CD14-positive monocyte (primary cell): ENCODE measurements at regions not wholly inside any gene's neighbourhood (a gene's known extent, or its start where the extent isn't known, plus 50 kb on each side); places are given as distances from the start of the nearest gene placed in this dataset.

Experiments used
- DNase-seq, 3 donors: peaks; one replicate each; pipeline ENCODE4 v3.0.0-alpha.2; 2011 to 2022
- H2AFZ ChIP-seq: 2 replicates; pipeline ENCODE4 v1.6.0; 2012; ENCODE audit warnings: mild to moderate bottlenecking, low read depth, low read length, inconsistent platforms; ENCODE audit not compliant: insufficient read depth, poor library complexity, severe bottlenecking
- H3K27ac ChIP-seq, 2 donors: 1 replicate in 1 of 2; 2 replicates in 1 of 2; pipeline ENCODE4 v1.5.1; 2012 to 2013; ENCODE audit warnings: low read length in 2 of 2, control low read depth in 1 of 2, inconsistent platforms in 1 of 2, low read depth in 1 of 2, mild to moderate bottlenecking in 1 of 2
- H3K27me3 ChIP-seq, 2 donors: one replicate each; pipeline versions ENCODE4 v1.6.0 to v1.6.1; 2011 to 2013; ENCODE audit warnings: low read length in 2 of 2; ENCODE audit not compliant: control insufficient read depth in 2 of 2, insufficient read depth in 2 of 2
- H3K36me3 ChIP-seq, 2 donors: replicated peaks in 1 of 2; 1 replicate in 1 of 2; 2 replicates in 1 of 2; pipeline versions ENCODE4 v1.5.1 to v1.6.1; 2012 to 2013; ENCODE audit warnings: low read length in 2 of 2, control low read depth in 1 of 2, inconsistent platforms in 1 of 2, mild to moderate bottlenecking in 1 of 2; ENCODE audit not compliant: insufficient read depth in 2 of 2, control insufficient read depth in 1 of 2
- H3K4me1 ChIP-seq, 2 donors: 1 replicate in 1 of 2; 2 replicates in 1 of 2; pipeline versions ENCODE4 v1.5.1 to v1.6.1; 2012 to 2013; ENCODE audit warnings: low read length in 2 of 2, control low read depth in 1 of 2, inconsistent platforms in 1 of 2, mild to moderate bottlenecking in 1 of 2, moderate library complexity in 1 of 2; ENCODE audit not compliant: insufficient read depth in 2 of 2, control insufficient read depth in 1 of 2
- H3K4me2 ChIP-seq: replicated peaks from 2 replicates; pipeline ENCODE3; 2012; ENCODE audit warnings: low read length, moderate library complexity, mild to moderate bottlenecking; ENCODE audit not compliant: poor library complexity, severe bottlenecking; ENCODE audit errors: extremely low read depth
- H3K4me3 ChIP-seq, 3 experiments: fragments of 200-600 bp in 1 of 3; sonication (generic) in 1 of 3; replicated peaks in 1 of 3; 1 replicate in 2 of 3; 2 replicates in 1 of 3; pipeline ENCODE4 v1.5.1; 2011 to 2013; ENCODE audit warnings: low read length in 3 of 3, mild to moderate bottlenecking in 3 of 3, control low read depth in 2 of 3, low read depth in 2 of 3, inconsistent platforms in 1 of 3, moderate library complexity in 1 of 3
- H3K79me2 ChIP-seq: 2 replicates; pipeline ENCODE4 v1.6.0; 2012; ENCODE audit warnings: mild to moderate bottlenecking, control low read depth, inconsistent platforms, low read length, moderate library complexity; ENCODE audit not compliant: insufficient read depth
- H3K9ac ChIP-seq: 2 replicates; pipeline ENCODE4 v1.6.0; 2017; ENCODE audit warnings: low read length, mild to moderate bottlenecking; ENCODE audit not compliant: insufficient read depth, poor library complexity, severe bottlenecking
- H3K9me3 ChIP-seq, 2 donors: replicated peaks in 1 of 2; 1 replicate in 1 of 2; 2 replicates in 1 of 2; pipeline versions ENCODE4 v1.5.1 to v1.6.1; 2012 to 2013; ENCODE audit warnings: low read length in 2 of 2, control low read depth in 1 of 2; ENCODE audit not compliant: control insufficient read depth in 1 of 2, insufficient read depth in 1 of 2
- H4K20me1 ChIP-seq: 2 replicates; pipeline ENCODE4 v1.6.0; 2012; ENCODE audit warnings: mild to moderate bottlenecking, low read length, control low read depth, moderate library complexity; ENCODE audit not compliant: insufficient read depth
- H3K27ac Mint-ChIP-seq, 7 donors: one replicate each; pipeline ENCODE4 v1.8.0; 2020; ENCODE audit warnings: mild to moderate bottlenecking in 7 of 7, mixed read lengths in 7 of 7, moderate library complexity in 6 of 7, inconsistent platforms in 2 of 7
- H3K27me3 Mint-ChIP-seq, 3 donors: one replicate each; pipeline ENCODE4 v1.8.0; 2021 to 2022; ENCODE audit warnings: low read depth in 3 of 3, mild to moderate bottlenecking in 3 of 3, mixed read lengths in 3 of 3, moderate library complexity in 3 of 3, inconsistent platforms in 1 of 3
- H3K36me3 Mint-ChIP-seq, 2 donors: one replicate each; pipeline ENCODE4 v1.8.0; 2020; ENCODE audit warnings: mixed read lengths in 2 of 2, inconsistent platforms in 1 of 2, mild to moderate bottlenecking in 1 of 2
- H3K4me1 Mint-ChIP-seq: one replicate; pipeline ENCODE4 v1.8.0; 2020; ENCODE audit warnings: mild to moderate bottlenecking, mixed read lengths
- H3K4me3 Mint-ChIP-seq, 2 donors: one replicate each; pipeline ENCODE4 v1.8.0; 2020; ENCODE audit warnings: mild to moderate bottlenecking in 2 of 2, mixed read lengths in 2 of 2, moderate library complexity in 1 of 2
- H3K9me3 Mint-ChIP-seq, 7 donors: one replicate each; pipeline ENCODE4 v1.8.0; 2020 to 2022; ENCODE audit warnings: mixed read lengths in 7 of 7, mild to moderate bottlenecking in 6 of 7, moderate library complexity in 6 of 7, inconsistent platforms in 2 of 7
- CTCF ChIP-seq: fragments of 200-600 bp; IDR thresholded peaks from one replicate; pipeline ENCODE4 v1.8.0; 2022; ENCODE audit warnings: antibody characterized with exemption, mild to moderate bottlenecking
- WGBS: methylation state at CpG from one replicate; pipeline ENCODE4 v1.1.5; 2013; ENCODE audit warnings: missing lambda C conversion rate; ENCODE audit not compliant: insufficient coverage; 5-methylcytosine and 5-hydroxymethylcytosine counted together
- intact Hi-C, 2 donors: fragments of 100-400 bp; cut with micrococcal nuclease; formaldehyde crosslinking; loops; one replicate each; pipeline versions ENCODE4 v1.15.0 to v1.15.1; 2023

GRCh38 chr20:17797161-17797560 lies 97.4 kb downstream of the BANF2 start:
- intact Hi-C loops: no loop called here
- Mint-ChIP-seq H3K4me3 (no peak overlapping the region), H3K4me1 (peaks cover 12% of the 10 kb centered on the region), H3K27ac (no peak overlapping the region), H3K9me3 (peaks cover 3 to 12% (median 7%) of the 10 kb centered on the region in 7 donors), H3K36me3 (no peaks in the 10 kb centered on the region), H3K27me3 (no peaks in the 10 kb centered on the region)
- WGBS: no CpG with 5 or more reads among the region's 3 CpGs
- Histone ChIP-seq H3K27me3 (no peaks in the 10 kb centered on the region), H3K4me3 (no peak overlapping the region), H3K36me3 (no peaks in the 10 kb centered on the region), H2AFZ (no peak overlapping the region), H3K4me1 (no peaks in the 10 kb centered on the region), H3K27ac (no peak overlapping the region), H4K20me1 (no peaks in the 10 kb centered on the region), H3K4me2 (no peak overlapping the region), H3K9ac (no peak overlapping the region), H3K9me3 (peaks cover 0 to 4% of the 10 kb centered on the region in 2 donors), H3K79me2 (no peaks in the 10 kb centered on the region)
- TF ChIP-seq CTCF: no peak
- no peak for DNase-seq

GRCh38 chr20:17796091-17796563 lies 96.4 kb downstream of the BANF2 start:
- Histone ChIP-seq H3K27me3 (no peaks in the 10 kb centered on the region), H4K20me1 (no peaks in the 10 kb centered on the region), H3K4me1 (no peaks in the 10 kb centered on the region), H3K79me2 (no peaks in the 10 kb centered on the region), H3K4me3 (no peak overlapping the region), H3K4me2 (no peak overlapping the region), H3K27ac (no peak overlapping the region), H3K36me3 (no peaks in the 10 kb centered on the region), H2AFZ (no peak overlapping the region), H3K9ac (no peak overlapping the region), H3K9me3 (peaks cover 0 to 4% of the 10 kb centered on the region in 2 donors)
- Mint-ChIP-seq H3K4me1 (peaks cover 12% of the 10 kb centered on the region), H3K4me3 (no peak overlapping the region), H3K27ac (no peak overlapping the region), H3K36me3 (no peaks in the 10 kb centered on the region), H3K9me3 (peaks cover 3 to 8% (median 7%) of the 10 kb centered on the region in 7 donors), H3K27me3 (no peaks in the 10 kb centered on the region)
- TF ChIP-seq CTCF: no peak
- intact Hi-C loops: no loop called here
- DNase-seq: no peak
- WGBS: no CpG with 5 or more reads among the region's 2 CpGs
